Endothelial cell of umbilical vein (primary cell): ENCODE measurements at regions not wholly inside any gene's neighbourhood (a gene's known extent, or its start where the extent isn't known, plus 50 kb on each side); places are given as distances from the start of the nearest gene placed in this dataset.

Source experiments
- BruUV-seq: library from RNA; stranded (reverse); fragments of 400-500 nt; replicated peaks from 2 replicates; lab custom pipeline; 2021; lab: Mats Ljungman, UMichigan
- CTCF ChIA-PET: fragments of 300-600, 350-600 bp; sonication (Branson Sonifier 250); formaldehyde crosslinking; loops from one replicate; lab custom pipeline; 2021; ENCODE audit warnings: antibody characterized with exemption, inconsistent platforms; lab: Charles Lee
- POLR2A ChIA-PET: fragments of 300-600, 350-600 bp; sonication (Branson Sonifier 250); formaldehyde crosslinking; loops from one replicate; lab custom pipeline; 2021; ENCODE audit warnings: antibody characterized with exemption, inconsistent platforms; lab: Charles Lee
- DNase-seq: peaks from one replicate; pipeline ENCODE4 v3.0.0-alpha.2; 2011; ENCODE audit warnings: low read depth, low spot score
- FAIRE-seq: peaks from 2 replicates; lab custom pipeline; 2011; peaks lifted over from hg19 to GRCh38; lab: Jason Lieb, UNC
- H2AFZ ChIP-seq: 2 replicates; pipeline ENCODE4 v1.6.0; 2012; ENCODE audit warnings: low read depth, low read length, control low read depth, inconsistent platforms
- H3K27ac ChIP-seq: 2 replicates; pipeline ENCODE4 v1.5.1; 2011; ENCODE audit warnings: low read depth, mild to moderate bottlenecking, control low read depth, low read length, moderate library complexity; ENCODE audit not compliant: insufficient read depth
- H3K27me3 ChIP-seq, 2 experiments: 2 replicates each; pipeline versions ENCODE4 v1.6.0 to v1.6.1; 2011; ENCODE audit warnings: low read length in 2 of 2, mixed read lengths in 1 of 2; ENCODE audit not compliant: control insufficient read depth in 2 of 2, insufficient read depth in 2 of 2
- H3K36me3 ChIP-seq, 2 experiments: 2 replicates in 1 of 2; 3 replicates in 1 of 2; pipeline ENCODE4 v1.5.1; 2011; ENCODE audit warnings: low read length in 2 of 2, mild to moderate bottlenecking in 1 of 2, moderate library complexity in 1 of 2; ENCODE audit not compliant: control insufficient read depth in 2 of 2, insufficient read depth in 2 of 2; ENCODE audit errors: extremely low read depth in 1 of 2
- H3K4me1 ChIP-seq: 3 replicates; pipeline ENCODE4 v1.5.1; 2011; ENCODE audit warnings: mild to moderate bottlenecking, low read length; ENCODE audit not compliant: control insufficient read depth, insufficient read depth; ENCODE audit errors: extremely low read depth
- H3K4me2 ChIP-seq: 2 replicates; pipeline ENCODE4 v1.6.1; 2011; ENCODE audit warnings: low read length, control low read depth, mixed read lengths; ENCODE audit not compliant: insufficient read depth
- H3K4me3 ChIP-seq, 3 experiments: fragments of 200-600 bp in 1 of 3; sonication (generic), shearing (Covaris generic) in 1 of 3; replicated peaks in 1 of 3; 2 replicates each; pipeline ENCODE4 v1.5.1; 2011 to 2016; ENCODE audit warnings: control low read depth in 3 of 3, low read length in 3 of 3, mild to moderate bottlenecking in 2 of 3, inconsistent platforms in 1 of 3, low read depth in 1 of 3, moderate library complexity in 1 of 3; ENCODE audit not compliant: insufficient read depth in 1 of 3
- H3K79me2 ChIP-seq: 2 replicates; pipeline ENCODE4 v1.6.0; 2012; ENCODE audit warnings: low read length, inconsistent platforms; ENCODE audit not compliant: control insufficient read depth, insufficient read depth
- H3K9ac ChIP-seq: replicated peaks from 2 replicates; pipeline ENCODE3; 2011; ENCODE audit warnings: low read length, control low read depth; ENCODE audit not compliant: insufficient read depth; ENCODE audit errors: extremely low read depth
- H3K9me1 ChIP-seq: replicated peaks from 3 replicates; pipeline ENCODE4 v1.6.0; 2011; ENCODE audit warnings: mild to moderate bottlenecking, low read length; ENCODE audit not compliant: control insufficient read depth, insufficient read depth; ENCODE audit errors: extremely low read depth
- H3K9me3 ChIP-seq: replicated peaks from 2 replicates; pipeline ENCODE4 v1.5.1; 2012; ENCODE audit warnings: low read length, inconsistent platforms; ENCODE audit not compliant: control insufficient read depth, insufficient read depth
- H4K20me1 ChIP-seq: replicated peaks from 2 replicates; pipeline ENCODE3; 2011; ENCODE audit warnings: mild to moderate bottlenecking, low read length; ENCODE audit not compliant: control insufficient read depth, insufficient read depth; ENCODE audit errors: extremely low read depth
- CTCF ChIP-seq, 2 donors: IDR thresholded peaks; 1 replicate in 1 of 2; 2 replicates in 1 of 2; pipeline ENCODE4 v1.5.1; 2011; ENCODE audit warnings: low read length in 2 of 2, mild to moderate bottlenecking in 2 of 2, moderate library complexity in 2 of 2, control low read depth in 1 of 2, inconsistent platforms in 1 of 2, low read depth in 1 of 2; ENCODE audit not compliant: insufficient read depth in 1 of 2; ENCODE audit errors: extremely low read depth in 1 of 2
- EZH2 ChIP-seq: IDR thresholded peaks from 2 replicates; pipeline ENCODE4 v1.6.1; 2012; ENCODE audit warnings: borderline replicate concordance, low read depth, mild to moderate bottlenecking, moderate library complexity, low read length, inconsistent platforms; ENCODE audit not compliant: severe bottlenecking
- FOS ChIP-seq: IDR thresholded peaks from 2 replicates; pipeline ENCODE4 v1.6.1; 2011; ENCODE audit warnings: mild to moderate bottlenecking, low read length, moderate library complexity, borderline replicate concordance; ENCODE audit not compliant: insufficient read depth
- GATA2 ChIP-seq: IDR thresholded peaks from 2 replicates; pipeline ENCODE4 v1.7.0; 2011; ENCODE audit warnings: low read depth, mild to moderate bottlenecking, moderate library complexity, mixed read lengths, low read length; ENCODE audit not compliant: insufficient read length, insufficient read depth
- JUN ChIP-seq: IDR thresholded peaks from 2 replicates; pipeline ENCODE4 v1.6.1; 2011; ENCODE audit warnings: borderline replicate concordance, low read depth; ENCODE audit not compliant: insufficient read length, insufficient read depth
- MAX ChIP-seq: IDR thresholded peaks from 2 replicates; pipeline ENCODE4 v1.6.1; 2011; ENCODE audit not compliant: insufficient read depth, insufficient read length
- MYC ChIP-seq: IDR thresholded peaks from one replicate; pipeline ENCODE4 v1.6.1; 2011; ENCODE audit warnings: mild to moderate bottlenecking, low read depth, low read length
- POLR2A ChIP-seq: IDR thresholded peaks from 2 replicates; pipeline ENCODE4 v1.6.1; 2012; ENCODE audit warnings: low read depth, mild to moderate bottlenecking, control low read depth, low read length
- POLR2AphosphoS5 ChIP-seq: IDR thresholded peaks from 2 replicates; pipeline ENCODE4 v1.6.1; 2012; ENCODE audit warnings: low read depth, mild to moderate bottlenecking, control low read depth, low read length, moderate library complexity; ENCODE audit not compliant: insufficient read depth
- dilution Hi-C: fragments of 300-500 bp; cut with MboI; formaldehyde crosslinking; loops from one replicate; pipeline ENCODE4 v1.15.0; 2019; ENCODE audit warnings: low sequenced_read_pairs; ENCODE audit not compliant: extremely low pct_ligation_motif_present
- intact Hi-C: fragments of 100-400 bp; cut with micrococcal nuclease; formaldehyde crosslinking; loops from one replicate; pipeline ENCODE4 v1.10.0; 2022

- TF ChIP-seq JUN (no peak), EZH2 (no peak), GATA2 (no peak), POLR2AphosphoS5 (no peak), CTCF (IDR thresholded peaks at IDR 0.05; ENCODE audit: extremely low read depth in 1 of 2, insufficient read depth in 1 of 2, low read depth in 1 of 2, low read length in 2 of 2) (no peak), MAX (no peak), FOS (no peak), MYC (no peak), POLR2A (no peak)
- Histone ChIP-seq H3K27me3 (no peaks in the 10 kb centered on the region), H3K4me3 (no peak overlapping the region), H3K4me2 (no peak overlapping the region), H3K9ac (no peak overlapping the region), H3K9me1 (no peaks in the 10 kb centered on the region), H2AFZ (no peak overlapping the region), H3K36me3 (no peaks in the 10 kb centered on the region), H3K4me1 (no peaks in the 10 kb centered on the region), H3K79me2 (no peaks in the 10 kb centered on the region), H4K20me1 (no peaks in the 10 kb centered on the region), H3K9me3 (peaks cover 15% of the 10 kb centered on the region), H3K27ac (no peak overlapping the region)
- no peak for DNase-seq
- no peak for FAIRE-seq
- BruUV-seq: no TSS peak
- POLR2A ChIA-PET: no interaction called here
- dilution Hi-C loops (no loop called here), intact Hi-C loops (no loop called here)
- CTCF ChIA-PET: no interaction called here
Observed at GRCh38 chr12:130245251-130245650, 83.0 kb downstream of the FZD10 start.
